ENCODE measurements at regions not wholly inside any gene's neighbourhood (a gene's known extent, or its start where the extent isn't known, plus 50 kb on each side); places are given as distances from the start of the nearest gene placed in this dataset.

GRCh38 chr22:47778160-47778658 is 1015.8 kb downstream of the TBC1D22A start:
- TF ChIP-seq POLR2A (IDR thresholded peaks at IDR 0.05) (no peak), CTCF (IDR thresholded peaks at IDR 0.05) (no peak)
- WGBS, 4 donors: 81 to 90% (median 85%) methylated on average over 5 to 13 of the region's 13 CpGs
- no peaks in the 10 kb centered on the region for H3K36me3 ChIP-seq (replicated peaks in 1 of 2)
- H3K9me3 ChIP-seq (replicated peaks in 1 of 3): no peaks in the 10 kb centered on the region
- H3K27ac ChIP-seq: no peak overlapping the region
- H3K27me3 ChIP-seq: no peaks in the 10 kb centered on the region
- no peak overlapping the region for H3K4me3 ChIP-seq
- intact Hi-C loops (cut with DNase I): no loop called here
- no peak for DNase-seq
- H3K4me1 ChIP-seq (replicated peaks in 1 of 2): no peaks in the 10 kb centered on the region

DNA sequence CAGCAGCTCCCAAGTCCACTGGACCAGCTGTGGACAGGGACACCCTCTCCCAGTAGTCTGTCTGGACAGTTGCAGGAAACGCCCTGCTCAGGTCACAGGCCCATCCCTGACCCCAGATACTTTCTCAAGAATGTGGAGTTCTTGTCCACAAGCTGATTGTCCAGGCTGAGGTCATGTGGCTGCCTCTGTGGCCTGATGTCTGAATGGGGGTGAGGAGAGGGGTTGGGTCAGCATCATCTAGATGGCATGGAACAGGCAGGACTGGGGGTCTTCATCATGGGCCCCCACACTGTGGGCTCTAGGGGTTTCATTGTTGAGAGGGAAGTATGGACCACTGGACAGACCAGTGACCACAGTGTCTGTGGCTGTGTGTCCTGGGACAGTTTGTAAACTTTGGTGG is 1015.0 kb downstream of the TBC1D22A start:
- intact Hi-C loops (cut with DNase I): no loop called here

GRCh38 chr22:47776329-47776728 is 1013.9 kb downstream of the TBC1D22A start:
- Histone ChIP-seq H3K27me3 (no peaks in the 10 kb centered on the region), H3K9me3 (replicated peaks in 1 of 3) (no peaks in the 10 kb centered on the region), H3K27ac (no peak overlapping the region), H3K4me1 (replicated peaks in 1 of 2) (no peaks in the 10 kb centered on the region), H3K4me3 (no peak overlapping the region), H3K36me3 (replicated peaks in 1 of 2) (no peaks in the 10 kb centered on the region)
- WGBS, 4 donors: 52 to 61% (median 55%) methylated on average over 10 of the region's 10 CpGs
- intact Hi-C loops (cut with DNase I): no loop called here
- no peak for DNase-seq
- TF ChIP-seq CTCF (IDR thresholded peaks at IDR 0.05): no peak

More for the DNA sequence above, 1015.0 kb downstream of the TBC1D22A start:
- H3K27ac ChIP-seq: no peak overlapping the region
- H3K36me3 ChIP-seq (replicated peaks in 1 of 2): no peaks in the 10 kb centered on the region
- no peak overlapping the region for H3K4me3 ChIP-seq
- no peak for DNase-seq
- no peaks in the 10 kb centered on the region for H3K4me1 ChIP-seq (replicated peaks in 1 of 2)
- no peaks in the 10 kb centered on the region for H3K9me3 ChIP-seq (replicated peaks in 1 of 3)
- TF ChIP-seq POLR2A (IDR thresholded peaks at IDR 0.05): no peak
- no peak for TF ChIP-seq CTCF (IDR thresholded peaks at IDR 0.05)
- no peaks in the 10 kb centered on the region for H3K27me3 ChIP-seq
- 31 to 56% (median 41%) methylated on average over 1 of the region's 1 CpG; no CpG with 5 or more reads in 1 of the 4 donors for WGBS, 4 donors

DNA sequence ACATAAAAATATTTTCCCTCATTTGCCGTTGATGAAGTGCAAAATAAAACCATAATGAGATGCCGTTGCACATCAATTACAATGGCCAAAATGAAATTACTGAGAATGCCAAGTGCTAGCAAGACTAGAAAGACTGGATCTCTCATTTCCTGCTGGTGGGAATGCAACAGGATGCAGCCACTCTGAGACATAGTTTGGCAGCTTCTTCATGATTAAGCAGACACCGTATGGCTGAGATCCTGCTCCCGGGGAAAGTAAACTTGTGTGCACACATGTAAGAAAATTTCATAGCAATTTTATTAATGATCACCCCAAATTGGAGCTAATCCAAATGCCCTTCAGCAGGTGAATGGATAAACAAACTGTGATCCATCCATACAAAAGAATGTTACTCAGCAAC is 1013.2 kb downstream of the TBC1D22A start:
- Histone ChIP-seq H3K4me3 (no peak overlapping the region), H3K36me3 (replicated peaks in 1 of 2) (no peaks in the 10 kb centered on the region), H3K27ac (no peak overlapping the region), H3K27me3 (no peaks in the 10 kb centered on the region), H3K9me3 (replicated peaks in 1 of 3) (no peaks in the 10 kb centered on the region), H3K4me1 (replicated peaks in 1 of 2) (no peaks in the 10 kb centered on the region)
- TF ChIP-seq CTCF (IDR thresholded peaks at IDR 0.05): no peak
- no peak for TF ChIP-seq POLR2A (IDR thresholded peaks at IDR 0.05)
- 58 to 84% (median 62%) methylated on average over 4 of the region's 4 CpGs for WGBS, 4 donors
- intact Hi-C loops (cut with DNase I): no loop called here
- no peak for DNase-seq

All from adrenal gland (tissue), 9 donors.